K562 (cell line): ENCODE measurements at regions not wholly inside any gene's neighbourhood (a gene's known extent, or its start where the extent isn't known, plus 50 kb on each side); places are given as distances from the start of the nearest gene placed in this dataset.
A peak's percentile ranks its signal among the peaks of the same experiment; 100 is the strongest.

Experiments
- ATAC-seq: fragments of 200-7000 bp; cut with Tn5 transposase; 3 replicates; pipeline ENCODE4 v1.9.1; 2020; ENCODE audit warnings: moderate library complexity
- BruUV-seq: library from RNA; stranded (reverse); fragments of 400-500 nt; replicated peaks from 2 replicates; lab custom pipeline; 2021; lab: Mats Ljungman, UMichigan
- CTCF ChIA-PET: fragments of 300-600 bp; formaldehyde crosslinking; extraction: SDS; loops from one replicate; lab custom pipeline; 2021; ENCODE audit warnings: low intra/inter-chr PET ratio; lab: Yijun Ruan, JAX
- POLR2A ChIA-PET: fragments of 300-600, 350-650 bp; sonication (Branson Sonifier 250); formaldehyde crosslinking; extraction: SDS; loops from one replicate; lab custom pipeline; 2021; ENCODE audit warnings: antibody characterized with exemption, inconsistent platforms; lab: Yijun Ruan, JAX
- DNase-seq, 4 experiments: peaks; one replicate each; pipeline versions ENCODE4 v3.0.0 to v3.0.0-alpha.2; 2011 to 2018; ENCODE audit warnings: low spot score in 3 of 4, mixed read lengths in 3 of 4; ENCODE audit errors: extremely low read depth in 1 of 4
- FAIRE-seq: peaks from 2 replicates; lab custom pipeline; 2011; peaks lifted over from hg19 to GRCh38; lab: Jason Lieb, UNC
- H2AFZ ChIP-seq: 2 replicates; pipeline ENCODE4 v1.6.0; 2011; ENCODE audit warnings: low read depth, low read length, control low read depth, inconsistent platforms
- H3K27ac ChIP-seq: fragments of 200-600 bp; 3 replicates; pipeline ENCODE4 v1.8.0; 2011; ENCODE audit warnings: low read depth, mild to moderate bottlenecking, control low read depth, inconsistent platforms, low read length, moderate library complexity, mixed read lengths; ENCODE audit errors: extremely low read depth
- H3K27me3 ChIP-seq, 2 experiments: fragments of 300-600 bp in 1 of 2; 2 replicates in 1 of 2; 3 replicates in 1 of 2; pipeline versions ENCODE4 v1.6.0 to v1.8.0; 2011; ENCODE audit warnings: inconsistent platforms in 2 of 2, low read length in 2 of 2, mild to moderate bottlenecking in 1 of 2, mixed read lengths in 1 of 2, moderate library complexity in 1 of 2; ENCODE audit not compliant: control insufficient read depth in 2 of 2, insufficient read depth in 2 of 2
- H3K36me3 ChIP-seq: fragments of 300-600 bp; 3 replicates; pipeline ENCODE4 v1.8.0; 2011; ENCODE audit warnings: mild to moderate bottlenecking, low read length, inconsistent platforms; ENCODE audit not compliant: control insufficient read depth, insufficient read depth
- H3K4me1 ChIP-seq, 2 experiments: fragments of 200-600 bp in 1 of 2; replicated peaks in 1 of 2; 2 replicates in 1 of 2; 3 replicates in 1 of 2; pipeline versions ENCODE4 v1.5.1 to v1.8.0; 2011; ENCODE audit warnings: inconsistent platforms in 2 of 2, low read length in 2 of 2, mild to moderate bottlenecking in 1 of 2, mixed read lengths in 1 of 2, moderate library complexity in 1 of 2; ENCODE audit not compliant: control insufficient read depth in 2 of 2, insufficient read depth in 2 of 2
- H3K4me2 ChIP-seq: 2 replicates; pipeline ENCODE4 v1.6.1; 2011; ENCODE audit warnings: low read length, control low read depth, inconsistent platforms, mixed read lengths; ENCODE audit not compliant: insufficient read depth
- H3K4me3 ChIP-seq: fragments of 200-600 bp; sonication (generic), shearing (Covaris generic); 2 replicates; pipeline ENCODE4 v1.5.1; 2016; ENCODE audit warnings: control low read depth, inconsistent platforms
- H3K79me2 ChIP-seq: fragments of 200-600 bp; 3 replicates; pipeline ENCODE4 v1.8.0; 2011; ENCODE audit warnings: low read length, inconsistent platforms; ENCODE audit not compliant: control insufficient read depth, insufficient read depth
- H3K9ac ChIP-seq, 2 experiments: 2 replicates each; pipeline versions ENCODE4 v1.6.0 to v1.6.1; 2011; ENCODE audit warnings: low read depth in 2 of 2, low read length in 2 of 2, control low read depth in 1 of 2, inconsistent platforms in 1 of 2, mild to moderate bottlenecking in 1 of 2, mixed read lengths in 1 of 2; ENCODE audit not compliant: insufficient read depth in 1 of 2
- H3K9me1 ChIP-seq: one replicate; pipeline ENCODE4 v1.6.0; 2011; ENCODE audit warnings: inconsistent platforms, mild to moderate bottlenecking, low read length, moderate library complexity; ENCODE audit not compliant: control insufficient read depth, insufficient read depth
- H3K9me3 ChIP-seq: replicated peaks from 2 replicates; pipeline ENCODE4 v1.5.1; 2011; ENCODE audit warnings: low read depth, low read length, inconsistent platforms; ENCODE audit not compliant: control insufficient read depth, insufficient read depth
- H4K20me1 ChIP-seq: replicated peaks from 2 replicates; pipeline ENCODE4 v1.6.1; 2011; ENCODE audit warnings: low read length, inconsistent platforms, mixed read lengths; ENCODE audit not compliant: control insufficient read depth, insufficient read depth
- ATF7 ChIP-seq: fragments of 450-650 bp; IDR thresholded peaks from 2 replicates; pipeline ENCODE4 v1.7.1; 2014; ENCODE audit warnings: mild to moderate bottlenecking, moderate library complexity
- CEBPZ ChIP-seq: fragments of 150-350 bp; IDR thresholded peaks from 2 replicates; pipeline ENCODE4 v1.6.1; 2014; ENCODE audit warnings: low read depth, mild to moderate bottlenecking, low read length, borderline replicate concordance
- DDX20 ChIP-seq: fragments of 450-650 bp; IDR thresholded peaks from 2 replicates; pipeline ENCODE4 v1.6.1; 2016; ENCODE audit warnings: missing genetic modification characterization, low read depth, mild to moderate bottlenecking, missing compliant biosample characterization, moderate library complexity
- HDAC1 ChIP-seq, 2 experiments: fragments of 450-650 bp; IDR thresholded peaks; 2 replicates each; pipeline ENCODE4 v1.6.1; 2016 to 2017; ENCODE audit warnings: inconsistent platforms in 1 of 2, mild to moderate bottlenecking in 1 of 2, moderate library complexity in 1 of 2
- NFIC ChIP-seq: fragments of 450-650 bp; IDR thresholded peaks from 2 replicates; pipeline ENCODE4 v1.6.1; 2017; ENCODE audit warnings: mild to moderate bottlenecking, inconsistent platforms
- SMAD2 ChIP-seq: fragments of 150-350 bp; IDR thresholded peaks from 2 replicates; pipeline ENCODE4 v1.6.1; 2014; ENCODE audit warnings: low read depth, mild to moderate bottlenecking, low read length
- XRCC4 ChIP-seq: IDR thresholded peaks from one replicate; pipeline ENCODE4 v1.6.1; 2011; ENCODE audit not compliant: insufficient read depth, insufficient read length; ENCODE audit errors: extremely low read depth
- ZC3H8 ChIP-seq: fragments of 450-650 bp; IDR thresholded peaks from 2 replicates; pipeline ENCODE4 v1.6.1; 2017
- ZNF133 ChIP-seq: fragments of 250-450 bp; sonication (Bioruptor Pico); IDR thresholded peaks from 2 replicates; pipeline ENCODE4 v1.4.0; 2020; ENCODE audit warnings: mild to moderate bottlenecking
- ZNF583 ChIP-seq: fragments of 250-450 bp; sonication (Bioruptor Pico); IDR thresholded peaks from 2 replicates; pipeline ENCODE4 v1.4.0; 2020
- WGBS: fragments of 100-300 bp; shearing (Covaris generic); methylation state at CpG from one replicate; pipeline ENCODE4 v1.1.6; 2016; ENCODE audit warnings: low coverage, mixed read lengths; ENCODE audit not compliant: insufficient coverage; ENCODE audit errors: missing lambda C conversion rate; 5-methylcytosine and 5-hydroxymethylcytosine counted together
- in situ Hi-C: fragments of 300-500 bp; cut with MboI; formaldehyde crosslinking; loops from 4 replicates; pipeline ENCODE4 v1.15.0; 2018; ENCODE audit warnings: inconsistent platforms, mixed read lengths
- intact Hi-C: fragments of 100-400 bp; cut with micrococcal nuclease; formaldehyde crosslinking; loops from 2 replicates; pipeline ENCODE4 v1.14.2; 2022
- TF ChIP-seq, protein P1 (sequence below): fragments of 450-650 bp; formaldehyde crosslinking; IDR thresholded peaks from 2 replicates; pipeline ENCODE4 v1.4.0; 2020; ENCODE audit warnings: mild to moderate bottlenecking, moderate library complexity
- TF ChIP-seq, protein P2 (sequence below): sonication (generic); formaldehyde crosslinking; IDR thresholded peaks from 2 replicates; pipeline ENCODE4 v1.8.0; 2022; ENCODE audit warnings: mild to moderate bottlenecking, missing genetic modification reagents
- TF ChIP-seq, protein P3 (sequence below), 2 experiments: fragments of 450-650 bp; IDR thresholded peaks; 2 replicates each; pipeline ENCODE4 v1.6.1; 2018; ENCODE audit warnings: mild to moderate bottlenecking in 2 of 2, low read depth in 1 of 2; ENCODE audit not compliant: partially characterized antibody in 2 of 2

DNA sequence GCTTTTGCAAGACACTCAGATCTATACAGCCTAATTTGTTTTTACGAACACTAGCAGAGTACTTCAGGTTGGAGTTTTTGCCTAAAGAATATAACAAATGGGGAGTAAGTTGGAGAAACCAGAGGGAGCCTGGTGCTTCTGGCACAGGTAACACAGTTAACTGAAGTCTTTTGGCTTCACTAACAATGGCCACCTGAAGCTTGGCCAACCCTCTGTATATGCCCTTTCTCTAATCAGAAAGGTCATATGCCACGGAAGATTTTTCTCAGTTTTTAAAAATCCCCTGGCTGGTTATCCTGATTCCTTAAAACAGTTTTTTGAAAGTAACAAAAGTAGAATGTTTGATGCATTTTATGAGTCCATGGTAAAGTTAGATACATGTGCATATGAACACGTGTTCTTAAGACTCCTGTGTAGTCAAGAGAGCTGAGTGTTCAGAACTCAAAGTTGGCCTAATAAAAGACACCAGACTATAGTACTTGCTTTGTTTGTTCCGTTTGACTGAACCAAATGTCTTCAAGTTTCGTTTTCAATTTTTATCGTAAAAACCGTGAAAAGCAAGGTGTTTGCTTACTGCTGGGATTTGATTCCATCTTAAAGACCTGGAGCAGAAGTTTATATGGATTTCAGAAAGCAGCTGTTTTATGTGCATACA, 137.5 kb downstream of the KCNRG start:
- Histone ChIP-seq H3K9me1 (no peaks in the 10 kb centered on the region), H3K9ac (no peak overlapping the region), H3K4me3 (no peak overlapping the region), H3K36me3 (no peaks in the 10 kb centered on the region), H4K20me1 (no peaks in the 10 kb centered on the region), H3K27me3 (no peaks in the 10 kb centered on the region), H2AFZ (peak overlapping the region; percentile 66), H3K27ac (no peak overlapping the region), H3K9me3 (no peaks in the 10 kb centered on the region), H3K4me1 (peaks cover 0 to 5% of the 10 kb centered on the region in 2 experiments; a peak in 1 of 5 replicates), H3K79me2 (no peaks in the 10 kb centered on the region), H3K4me2 (no peak overlapping the region)
- BruUV-seq: no TSS peak
- ATAC-seq (peak; percentile 42), FAIRE-seq (no peak), DNase-seq (no peak)
- WGBS: 29% methylated on average over 7 of the region's 7 CpGs
- POLR2A ChIA-PET: no interaction called here
- in situ Hi-C loops: no loop called here
- intact Hi-C loops: no loop called here
- CTCF ChIA-PET: interaction anchor here (0.6 kb wide), 1 partner anchor 166 kb away, joined by 3 read pairs; no protein-coding TSS in a partner anchor
- TF ChIP-seq XRCC4 (no peak), NFIC (no peak), ZNF133 (CRISPR knock-in tag) (no peak), HDAC1 (IDR thresholded peaks at IDR 0.05) (no peak), DDX20 (tag) (no peak), CEBPZ (no peak), ZNF583 (no peak), ATF7 (no peak), ZC3H8 (no peak), SMAD2 (no peak)
- TF ChIP-seq, protein P1, sequence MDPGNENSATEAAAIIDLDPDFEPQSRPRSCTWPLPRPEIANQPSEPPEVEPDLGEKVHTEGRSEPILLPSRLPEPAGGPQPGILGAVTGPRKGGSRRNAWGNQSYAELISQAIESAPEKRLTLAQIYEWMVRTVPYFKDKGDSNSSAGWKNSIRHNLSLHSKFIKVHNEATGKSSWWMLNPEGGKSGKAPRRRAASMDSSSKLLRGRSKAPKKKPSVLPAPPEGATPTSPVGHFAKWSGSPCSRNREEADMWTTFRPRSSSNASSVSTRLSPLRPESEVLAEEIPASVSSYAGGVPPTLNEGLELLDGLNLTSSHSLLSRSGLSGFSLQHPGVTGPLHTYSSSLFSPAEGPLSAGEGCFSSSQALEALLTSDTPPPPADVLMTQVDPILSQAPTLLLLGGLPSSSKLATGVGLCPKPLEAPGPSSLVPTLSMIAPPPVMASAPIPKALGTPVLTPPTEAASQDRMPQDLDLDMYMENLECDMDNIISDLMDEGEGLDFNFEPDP (CRISPR knock-in tag): no peak
- TF ChIP-seq, protein P2, sequence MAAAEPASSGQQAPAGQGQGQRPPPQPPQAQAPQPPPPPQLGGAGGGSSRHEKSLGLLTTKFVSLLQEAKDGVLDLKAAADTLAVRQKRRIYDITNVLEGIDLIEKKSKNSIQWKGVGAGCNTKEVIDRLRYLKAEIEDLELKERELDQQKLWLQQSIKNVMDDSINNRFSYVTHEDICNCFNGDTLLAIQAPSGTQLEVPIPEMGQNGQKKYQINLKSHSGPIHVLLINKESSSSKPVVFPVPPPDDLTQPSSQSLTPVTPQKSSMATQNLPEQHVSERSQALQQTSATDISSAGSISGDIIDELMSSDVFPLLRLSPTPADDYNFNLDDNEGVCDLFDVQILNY (CRISPR knock-in tag): no peak
- TF ChIP-seq, protein P3, sequence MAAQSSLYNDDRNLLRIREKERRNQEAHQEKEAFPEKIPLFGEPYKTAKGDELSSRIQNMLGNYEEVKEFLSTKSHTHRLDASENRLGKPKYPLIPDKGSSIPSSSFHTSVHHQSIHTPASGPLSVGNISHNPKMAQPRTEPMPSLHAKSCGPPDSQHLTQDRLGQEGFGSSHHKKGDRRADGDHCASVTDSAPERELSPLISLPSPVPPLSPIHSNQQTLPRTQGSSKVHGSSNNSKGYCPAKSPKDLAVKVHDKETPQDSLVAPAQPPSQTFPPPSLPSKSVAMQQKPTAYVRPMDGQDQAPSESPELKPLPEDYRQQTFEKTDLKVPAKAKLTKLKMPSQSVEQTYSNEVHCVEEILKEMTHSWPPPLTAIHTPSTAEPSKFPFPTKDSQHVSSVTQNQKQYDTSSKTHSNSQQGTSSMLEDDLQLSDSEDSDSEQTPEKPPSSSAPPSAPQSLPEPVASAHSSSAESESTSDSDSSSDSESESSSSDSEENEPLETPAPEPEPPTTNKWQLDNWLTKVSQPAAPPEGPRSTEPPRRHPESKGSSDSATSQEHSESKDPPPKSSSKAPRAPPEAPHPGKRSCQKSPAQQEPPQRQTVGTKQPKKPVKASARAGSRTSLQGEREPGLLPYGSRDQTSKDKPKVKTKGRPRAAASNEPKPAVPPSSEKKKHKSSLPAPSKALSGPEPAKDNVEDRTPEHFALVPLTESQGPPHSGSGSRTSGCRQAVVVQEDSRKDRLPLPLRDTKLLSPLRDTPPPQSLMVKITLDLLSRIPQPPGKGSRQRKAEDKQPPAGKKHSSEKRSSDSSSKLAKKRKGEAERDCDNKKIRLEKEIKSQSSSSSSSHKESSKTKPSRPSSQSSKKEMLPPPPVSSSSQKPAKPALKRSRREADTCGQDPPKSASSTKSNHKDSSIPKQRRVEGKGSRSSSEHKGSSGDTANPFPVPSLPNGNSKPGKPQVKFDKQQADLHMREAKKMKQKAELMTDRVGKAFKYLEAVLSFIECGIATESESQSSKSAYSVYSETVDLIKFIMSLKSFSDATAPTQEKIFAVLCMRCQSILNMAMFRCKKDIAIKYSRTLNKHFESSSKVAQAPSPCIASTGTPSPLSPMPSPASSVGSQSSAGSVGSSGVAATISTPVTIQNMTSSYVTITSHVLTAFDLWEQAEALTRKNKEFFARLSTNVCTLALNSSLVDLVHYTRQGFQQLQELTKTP (IDR thresholded peaks at IDR 0.05; ENCODE audit: low read depth in 1 of 2, partially characterized antibody in 2 of 2): no peak
